ENCODE measurements at regions not wholly inside any gene's neighbourhood (a gene's known extent, or its start where the extent isn't known, plus 50 kb on each side); places are given as distances from the start of the nearest gene placed in this dataset.

- Histone ChIP-seq H3K27me3 (replicated peaks in 1 of 4; ENCODE audit: control extremely low read depth in 1 of 4, control insufficient read depth in 3 of 4, insufficient read depth in 4 of 4, low read length in 3 of 4) (peaks cover 0 to 4% (median 0%) of the 10 kb centered on the region in 4 experiments), H3K9me3 (ENCODE audit: control extremely low read depth in 1 of 3, control insufficient read depth in 2 of 3, insufficient read depth in 1 of 3, low read length in 2 of 3) (no peaks in the 10 kb centered on the region), H3K4me3 (ENCODE audit: control extremely low read depth in 1 of 5, extremely low read depth in 1 of 5, insufficient read depth in 1 of 5, low read depth in 2 of 5, low read length in 4 of 5) (no peak overlapping the region), H3K36me3 (replicated peaks in 1 of 2; ENCODE audit: control extremely low read depth in 1 of 2, control insufficient read depth in 1 of 2, extremely low read depth in 1 of 2, insufficient read depth in 2 of 2, low read length in 1 of 2) (no peaks in the 10 kb centered on the region), H3K27ac (ENCODE audit: low read length in 2 of 2) (no peak overlapping the region), H4K20me1 (ENCODE audit: control insufficient read depth, insufficient read depth, low read length, poor library complexity, severe bottlenecking) (no peaks in the 10 kb centered on the region), H3K9ac (ENCODE audit: low read length) (no peak overlapping the region), H3K79me2 (ENCODE audit: control insufficient read depth, insufficient read depth, low read length) (no peaks in the 10 kb centered on the region), H3K4me2 (replicated peaks; ENCODE audit: low read depth, low read length, poor library complexity, severe bottlenecking) (no peak overlapping the region), H2AFZ (ENCODE audit: insufficient read depth, low read depth, low read length, poor library complexity, severe bottlenecking) (no peak overlapping the region), H3K4me1 (ENCODE audit: control insufficient read depth in 2 of 2, insufficient read depth in 2 of 2, low read length in 2 of 2) (peaks cover 6 to 9% of the 10 kb centered on the region in 2 donors)
- Mint-ChIP-seq H3K27ac (no peak overlapping the region), H3K9me3 (ENCODE audit: insufficient read depth) (no peaks in the 10 kb centered on the region), H3K27me3 (peaks cover 22% of the 10 kb centered on the region), H3K4me3 (no peak overlapping the region), H3K4me1 (peaks cover 8% of the 10 kb centered on the region)
- intact Hi-C loops (cut with micrococcal nuclease): no loop called here
- no CpG with 5 or more reads among the region's 3 CpGs for WGBS (ENCODE audit: insufficient coverage)
- DNase-seq (no peak), ATAC-seq (ENCODE audit: low read depth) (no peak)
- ChIA-PET POLR2A (no interaction called here), CTCF (interaction anchor here (1.2 kb wide), 1 partner anchor 51 kb away, joined by 8 read pairs; no protein-coding TSS in a partner anchor)
- TF ChIP-seq EZH2 (IDR thresholded peaks at IDR 0.05; ENCODE audit: borderline replicate concordance, insufficient read depth, low read depth, low read length, poor library complexity, severe bottlenecking) (no peak), CTCF (IDR thresholded peaks at IDR 0.05) (no peak)
Measured at GRCh38 chr2:160943414-160943813, 216.8 kb upstream of the TANK start.

- Mint-ChIP-seq H3K4me1 (no peaks in the 10 kb centered on the region), H3K4me3 (no peak overlapping the region), H3K27ac (no peak overlapping the region), H3K27me3 (peaks cover 12% of the 10 kb centered on the region), H3K9me3 (ENCODE audit: insufficient read depth) (no peaks in the 10 kb centered on the region)
- Histone ChIP-seq H3K79me2 (ENCODE audit: control insufficient read depth, insufficient read depth, low read length) (no peaks in the 10 kb centered on the region), H3K4me1 (ENCODE audit: control insufficient read depth in 2 of 2, insufficient read depth in 2 of 2, low read length in 2 of 2) (no peaks in the 10 kb centered on the region), H3K4me3 (ENCODE audit: control extremely low read depth in 1 of 5, extremely low read depth in 1 of 5, insufficient read depth in 1 of 5, low read depth in 2 of 5, low read length in 4 of 5) (no peak overlapping the region), H3K36me3 (replicated peaks in 1 of 2; ENCODE audit: control extremely low read depth in 1 of 2, control insufficient read depth in 1 of 2, extremely low read depth in 1 of 2, insufficient read depth in 2 of 2, low read length in 1 of 2) (no peaks in the 10 kb centered on the region), H4K20me1 (ENCODE audit: control insufficient read depth, insufficient read depth, low read length, poor library complexity, severe bottlenecking) (no peaks in the 10 kb centered on the region), H2AFZ (ENCODE audit: insufficient read depth, low read depth, low read length, poor library complexity, severe bottlenecking) (no peak overlapping the region), H3K27ac (ENCODE audit: low read length in 2 of 2) (no peak overlapping the region), H3K4me2 (replicated peaks; ENCODE audit: low read depth, low read length, poor library complexity, severe bottlenecking) (no peak overlapping the region), H3K9me3 (ENCODE audit: control extremely low read depth in 1 of 3, control insufficient read depth in 2 of 3, insufficient read depth in 1 of 3, low read length in 2 of 3) (no peaks in the 10 kb centered on the region), H3K27me3 (replicated peaks in 1 of 4; ENCODE audit: control extremely low read depth in 1 of 4, control insufficient read depth in 3 of 4, insufficient read depth in 4 of 4, low read length in 3 of 4) (peaks cover 0 to 2% (median 0%) of the 10 kb centered on the region in 4 experiments), H3K9ac (ENCODE audit: low read length) (no peak overlapping the region)
- DNase-seq (no peak), ATAC-seq (ENCODE audit: low read depth) (no peak)
- no peak for TF ChIP-seq CTCF (IDR thresholded peaks at IDR 0.05)
- TF ChIP-seq EZH2 (IDR thresholded peaks at IDR 0.05; ENCODE audit: borderline replicate concordance, insufficient read depth, low read depth, low read length, poor library complexity, severe bottlenecking): no peak
- POLR2A ChIA-PET: no interaction called here
- CTCF ChIA-PET: interaction anchor here (0.8 kb wide), 1 partner anchor 11 kb away, joined by 3 read pairs; no protein-coding TSS in a partner anchor
- intact Hi-C loops (cut with micrococcal nuclease): no loop called here
- WGBS (ENCODE audit: insufficient coverage): 79% methylated on average over 5 of the region's 10 CpGs
Measured at GRCh38 chr2:160952464-160953254, 207.6 kb upstream of the TANK start.

Measured in B cell (primary cell).